ENCODE measurements at regions not wholly inside any gene's neighbourhood (a gene's known extent, or its start where the extent isn't known, plus 50 kb on each side); places are given as distances from the start of the nearest gene placed in this dataset.

DNA sequence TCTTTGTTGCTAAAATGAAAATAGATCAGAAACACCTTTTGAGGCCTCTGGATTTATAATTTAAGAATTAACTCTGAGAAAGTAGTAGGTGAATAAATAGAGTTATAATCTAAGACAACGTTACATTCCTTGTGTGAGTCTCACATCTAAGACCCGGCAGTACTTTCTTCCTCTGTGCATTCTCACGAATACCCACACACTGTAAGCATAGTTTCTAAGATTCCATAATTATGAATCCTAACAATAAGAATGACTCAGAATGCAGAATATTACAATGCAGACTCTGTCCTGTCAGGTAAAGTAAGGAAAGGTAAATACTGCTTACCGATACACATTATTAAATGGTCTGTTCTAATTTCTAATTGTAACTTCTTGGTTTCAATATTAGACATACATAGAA, 257.7 kb upstream of the CNTN6 start:
- TF ChIP-seq, protein P1, sequence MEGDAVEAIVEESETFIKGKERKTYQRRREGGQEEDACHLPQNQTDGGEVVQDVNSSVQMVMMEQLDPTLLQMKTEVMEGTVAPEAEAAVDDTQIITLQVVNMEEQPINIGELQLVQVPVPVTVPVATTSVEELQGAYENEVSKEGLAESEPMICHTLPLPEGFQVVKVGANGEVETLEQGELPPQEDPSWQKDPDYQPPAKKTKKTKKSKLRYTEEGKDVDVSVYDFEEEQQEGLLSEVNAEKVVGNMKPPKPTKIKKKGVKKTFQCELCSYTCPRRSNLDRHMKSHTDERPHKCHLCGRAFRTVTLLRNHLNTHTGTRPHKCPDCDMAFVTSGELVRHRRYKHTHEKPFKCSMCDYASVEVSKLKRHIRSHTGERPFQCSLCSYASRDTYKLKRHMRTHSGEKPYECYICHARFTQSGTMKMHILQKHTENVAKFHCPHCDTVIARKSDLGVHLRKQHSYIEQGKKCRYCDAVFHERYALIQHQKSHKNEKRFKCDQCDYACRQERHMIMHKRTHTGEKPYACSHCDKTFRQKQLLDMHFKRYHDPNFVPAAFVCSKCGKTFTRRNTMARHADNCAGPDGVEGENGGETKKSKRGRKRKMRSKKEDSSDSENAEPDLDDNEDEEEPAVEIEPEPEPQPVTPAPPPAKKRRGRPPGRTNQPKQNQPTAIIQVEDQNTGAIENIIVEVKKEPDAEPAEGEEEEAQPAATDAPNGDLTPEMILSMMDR (IDR thresholded peaks at IDR 0.05), result no peak
- no peak for TF ChIP-seq POLR2A (IDR thresholded peaks at IDR 0.05)

Data from right lobe of liver (tissue), 4 donors.